Kidney glomerular epithelial cell (primary cell): ENCODE measurements at regions not wholly inside any gene's neighbourhood (a gene's known extent, or its start where the extent isn't known, plus 50 kb on each side); places are given as distances from the start of the nearest gene placed in this dataset.
A peak's percentile ranks its signal among the peaks of the same experiment; 100 is the strongest.
"Not testable (repeated sequence)": the region's sequence is repeated elsewhere in the genome, so short reads cannot be mapped to it uniquely, and the experiment has no call there.

Experiments
- DNase-seq: peaks from one replicate; lab custom pipeline; 2025; lab: John Stamatoyannopoulos, UW

DNA sequence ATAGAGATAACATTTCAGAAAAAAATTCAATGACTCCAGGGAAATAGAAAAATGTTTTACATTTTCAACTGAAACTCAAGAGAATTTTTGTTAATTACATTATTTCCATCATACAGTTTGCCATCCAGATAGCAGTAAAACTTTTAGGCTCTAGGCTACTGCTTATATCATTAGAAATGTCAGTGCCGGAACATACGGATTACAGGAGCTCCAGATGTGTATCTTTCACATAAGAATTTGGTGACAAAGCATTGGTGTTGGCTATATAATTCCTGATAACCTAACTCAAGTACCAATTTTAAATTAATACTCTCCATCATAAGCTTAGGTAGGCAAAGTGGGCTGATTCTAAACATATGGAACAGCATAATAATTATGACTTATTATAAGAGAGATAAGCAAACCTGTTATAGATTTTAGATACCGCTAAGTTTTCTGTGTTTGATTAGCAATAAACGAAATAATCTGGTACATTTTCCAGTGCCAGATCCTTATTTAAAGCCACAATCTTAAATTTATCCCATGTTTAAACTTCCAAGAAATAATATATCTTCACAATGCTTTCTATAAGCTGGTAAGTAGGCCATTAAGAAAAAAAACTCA is 637.9 kb downstream of the NXPH1 start:
- no peak for DNase-seq

- not testable (repeated sequence) for DNase-seq
Observed at GRCh38 chr7:9075774-9076173, 642.4 kb downstream of the NXPH1 start.

- no peak for DNase-seq
Observed at GRCh38 chr7:9082203-9082602, 648.8 kb downstream of the NXPH1 start.

- DNase-seq = no peak
Observed at GRCh38 chr7:9083837-9084236, 650.4 kb downstream of the NXPH1 start.

- no peak for DNase-seq
Observed at GRCh38 chr7:9091282-9091681, 657.9 kb downstream of the NXPH1 start.

- DNase-seq = no peak
Observed at GRCh38 chr7:9097565-9098060, 664.2 kb downstream of the NXPH1 start.

GRCh38 chr7:9100289-9100688 is 666.9 kb downstream of the NXPH1 start:
- DNase-seq = no peak

DNA sequence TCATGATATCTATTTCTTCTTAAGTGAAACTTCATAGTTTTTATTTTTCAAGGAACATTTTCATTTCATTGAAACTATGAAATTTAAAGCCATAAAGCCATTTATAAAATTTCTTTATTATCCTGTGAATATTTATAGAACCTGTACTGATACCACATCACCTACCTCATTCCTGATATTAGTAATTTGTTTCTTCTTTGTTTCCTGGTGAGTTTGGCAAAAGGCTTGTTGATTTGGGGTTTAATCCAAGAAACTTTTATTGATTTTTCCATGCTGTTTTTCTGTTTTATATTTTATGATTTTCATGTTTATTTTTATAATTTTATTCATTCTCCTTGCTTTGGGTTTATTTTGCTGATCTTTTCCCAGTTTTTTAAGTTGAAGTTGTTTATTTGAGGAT is 669.4 kb downstream of the NXPH1 start:
- DNase-seq = no peak

DNA sequence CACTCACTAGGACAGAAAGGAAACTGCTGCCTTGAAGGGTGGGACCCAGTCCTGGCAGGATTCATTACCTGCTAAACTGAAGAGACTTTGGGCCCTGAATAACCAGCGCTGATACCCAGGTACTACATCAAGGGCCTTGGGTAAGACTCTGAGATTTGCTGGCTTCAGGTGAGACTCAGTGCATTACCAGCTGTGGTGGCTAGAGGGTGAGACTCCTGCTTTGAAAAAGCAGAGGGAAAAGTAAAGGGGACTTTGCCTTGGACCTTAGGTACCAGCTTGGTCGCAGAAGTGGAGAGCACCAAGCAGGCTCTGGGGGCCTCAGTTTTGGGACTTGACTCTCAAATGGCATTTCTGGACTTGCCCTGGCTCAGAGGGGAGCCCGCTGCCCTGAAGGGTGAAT is 673.3 kb downstream of the NXPH1 start:
- no peak for DNase-seq

DNA sequence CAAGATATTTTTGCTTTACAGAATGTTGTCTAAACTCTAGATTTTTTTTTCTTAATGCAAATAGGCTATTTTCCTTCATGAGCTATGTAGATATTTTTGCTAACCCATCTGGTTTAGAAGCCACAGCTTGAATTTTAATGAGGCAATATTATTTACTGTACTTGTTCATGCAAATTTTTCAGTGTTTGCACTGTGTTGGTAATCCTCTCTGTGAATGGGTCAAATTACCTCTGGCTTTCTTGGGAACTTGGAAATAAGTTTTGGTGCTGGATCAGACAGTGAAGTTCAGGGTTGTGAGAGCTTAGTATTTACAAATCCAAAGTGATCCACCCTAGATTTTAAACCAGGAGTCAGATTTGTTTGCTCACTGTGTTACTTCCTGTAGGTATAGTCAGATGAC is 686.9 kb downstream of the NXPH1 start:
- DNase-seq = no peak

- no peak for DNase-seq
Observed at GRCh38 chr7:9124320-9124719, 690.9 kb downstream of the NXPH1 start.

GRCh38 chr7:9125246-9125645 is 691.8 kb downstream of the NXPH1 start:
- DNase-seq = no peak

DNA sequence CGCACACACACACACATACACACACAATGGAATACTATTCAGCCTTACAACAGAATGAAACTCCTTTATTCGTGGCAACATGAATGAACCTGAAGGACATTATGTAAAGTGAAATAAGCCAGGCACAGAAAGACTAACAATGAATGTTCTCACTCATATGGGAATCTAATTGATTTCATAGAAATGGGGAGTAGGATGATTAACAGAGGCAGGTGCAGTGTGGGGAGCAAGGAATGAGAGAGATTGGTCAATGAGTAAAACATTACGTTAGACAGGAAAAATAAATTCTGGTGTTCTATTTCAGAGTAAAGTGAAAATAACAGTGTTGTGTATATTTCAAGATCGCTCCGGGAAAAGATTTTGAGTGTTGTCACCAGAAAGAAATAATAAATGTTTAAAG is 694.5 kb downstream of the NXPH1 start:
- DNase-seq = no peak

DNA sequence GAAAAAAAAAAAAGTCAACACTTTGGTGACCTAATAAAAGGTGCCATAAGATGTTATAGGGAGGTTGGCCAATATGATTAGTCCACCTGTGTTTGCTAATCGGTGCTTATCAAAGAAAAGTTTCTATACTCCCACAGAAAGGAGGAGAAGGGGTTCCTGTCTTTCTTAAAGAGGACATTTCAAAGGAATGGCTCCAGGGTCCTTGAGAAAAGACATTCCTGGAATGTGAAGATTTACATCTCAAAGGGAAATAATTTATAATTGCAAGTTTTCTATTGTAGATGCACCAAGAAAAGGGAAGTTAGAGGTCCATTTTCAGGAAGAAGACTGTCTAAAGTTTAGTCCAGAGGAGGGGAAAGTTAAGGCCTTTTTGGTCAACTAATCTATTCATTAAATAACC is 715.3 kb downstream of the NXPH1 start:
- no peak for DNase-seq

- DNase-seq = no peak
Observed at GRCh38 chr7:9149499-9150082, 716.2 kb downstream of the NXPH1 start.

DNA sequence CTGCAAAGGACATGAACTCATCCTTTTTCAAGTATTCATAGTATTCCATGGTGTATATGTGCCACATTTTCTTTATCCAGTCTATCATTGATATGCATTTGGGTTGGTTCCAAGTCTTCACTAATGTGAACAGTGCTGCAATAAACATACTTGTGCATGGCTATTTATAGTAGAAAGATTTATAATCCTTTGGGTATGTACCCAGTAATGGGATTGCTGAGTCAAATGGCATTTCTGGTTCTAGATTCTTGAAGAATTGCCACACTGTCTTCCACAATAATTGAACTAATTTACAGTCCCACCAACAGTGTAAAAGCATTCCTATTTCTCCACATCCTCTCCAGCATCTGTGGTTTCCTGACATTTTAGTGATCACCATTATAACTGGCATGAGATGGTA is 730.3 kb downstream of the NXPH1 start:
- DNase-seq = not testable (repeated sequence)

DNA sequence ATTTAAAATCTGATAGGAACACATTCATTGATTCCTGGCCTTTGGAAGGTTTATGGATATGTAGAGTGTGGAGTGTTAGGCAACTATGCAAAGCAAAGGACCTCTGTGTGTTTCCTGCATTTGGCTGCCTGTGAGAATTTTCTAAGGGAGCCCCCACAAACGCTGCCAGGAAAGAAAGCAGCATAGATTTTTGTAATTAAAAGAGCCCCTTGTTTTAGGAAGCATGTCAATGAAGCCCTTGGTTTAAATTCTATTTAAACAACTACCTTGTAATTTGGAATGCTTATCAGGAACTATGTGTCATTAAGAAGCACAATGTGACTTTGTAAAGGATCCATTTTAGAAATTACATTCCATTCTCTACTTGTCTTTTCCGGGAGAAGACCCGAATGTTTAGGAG is 742.5 kb downstream of the NXPH1 start:
- no peak for DNase-seq

DNA sequence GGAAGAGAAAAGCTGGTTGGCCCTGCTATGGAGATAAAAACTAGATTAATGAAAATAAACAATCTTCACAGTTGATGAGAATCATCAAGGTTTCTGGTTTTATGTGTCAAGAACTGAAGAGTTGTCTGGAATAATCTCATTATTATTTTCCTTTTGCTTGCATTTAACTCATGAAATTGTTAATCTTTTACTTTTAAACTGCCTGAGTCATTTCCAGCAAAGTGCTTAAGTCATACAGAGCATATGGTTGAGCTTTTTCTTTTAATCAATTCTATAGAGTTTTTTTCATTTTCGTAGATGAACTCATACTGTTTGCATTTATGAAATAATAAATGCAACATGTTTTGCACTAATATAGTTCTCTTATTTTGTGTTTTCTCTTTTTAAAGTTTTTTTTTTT is 747.9 kb downstream of the NXPH1 start:
- DNase-seq = peak; percentile 21

DNA sequence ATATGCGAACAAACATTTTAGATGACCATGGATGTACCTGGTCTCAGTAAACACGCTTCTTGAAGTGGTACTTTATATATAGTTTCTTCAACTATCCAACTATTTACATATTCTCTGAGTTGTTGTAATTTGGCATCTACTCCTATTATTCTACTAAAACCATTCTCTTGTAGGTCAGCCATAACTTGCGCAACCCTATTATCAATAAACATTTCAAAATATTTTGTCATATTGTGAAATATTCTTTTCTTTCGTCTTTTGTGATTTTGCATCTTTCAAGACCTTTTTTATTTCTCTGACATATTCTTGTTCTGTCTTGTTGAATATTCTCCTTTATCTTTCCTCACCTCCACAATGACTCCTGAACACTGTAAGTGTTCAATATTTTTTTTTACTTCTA is 753.3 kb downstream of the NXPH1 start:
- DNase-seq = no peak

- DNase-seq = no peak
Observed at GRCh38 chr7:9189703-9190102, 756.3 kb downstream of the NXPH1 start.

DNA sequence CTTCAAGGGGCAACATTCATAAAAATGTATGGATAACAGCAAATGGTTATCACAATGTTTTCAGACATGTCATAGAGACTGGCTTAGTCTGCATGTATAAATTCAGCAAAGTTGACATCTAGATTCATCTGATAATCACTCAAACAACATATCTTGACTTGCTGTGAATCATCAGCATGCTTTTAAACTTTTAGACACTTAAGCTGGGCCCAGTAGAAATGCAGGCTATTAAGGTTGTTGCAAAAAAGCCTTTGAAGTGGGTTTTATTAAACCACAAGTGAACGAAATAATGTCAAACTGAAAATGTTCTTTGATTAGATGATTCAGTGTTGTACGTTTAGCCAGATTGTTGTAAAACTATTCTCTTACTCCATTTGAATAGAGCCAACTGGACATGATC is 759.6 kb downstream of the NXPH1 start:
- DNase-seq = no peak

DNA sequence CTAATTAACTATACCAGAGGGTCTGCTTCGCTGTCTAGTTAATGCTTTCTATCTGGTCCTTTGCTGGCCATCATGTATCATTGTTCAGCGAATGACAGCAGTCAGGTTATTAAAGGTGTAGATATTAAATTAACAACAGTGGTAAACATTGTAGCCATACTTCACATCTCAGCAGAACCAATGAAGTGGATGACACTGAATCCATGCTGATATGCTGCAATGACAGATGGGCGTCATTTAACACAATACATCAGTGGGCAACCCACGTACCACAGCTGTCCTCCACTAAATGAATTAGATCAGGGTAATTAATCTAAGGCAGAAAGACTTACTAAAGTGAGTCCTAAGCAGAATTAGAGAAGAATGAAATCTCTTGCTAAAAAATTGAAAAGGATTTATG is 767.2 kb downstream of the NXPH1 start:
- no peak for DNase-seq

- no peak for DNase-seq
Observed at GRCh38 chr7:9201928-9202327, 768.5 kb downstream of the NXPH1 start.

GRCh38 chr7:9204571-9204970 is 771.2 kb downstream of the NXPH1 start:
- peak; percentile 88 for DNase-seq
